Endothelial cell of umbilical vein (primary cell): ENCODE measurements at regions not wholly inside any gene's neighbourhood (a gene's known extent, or its start where the extent isn't known, plus 50 kb on each side); places are given as distances from the start of the nearest gene placed in this dataset.

Experiments used
- BruUV-seq: library from RNA; stranded (reverse); fragments of 400-500 nt; replicated peaks from 2 replicates; lab custom pipeline; 2021; lab: Mats Ljungman, UMichigan
- CTCF ChIA-PET: fragments of 300-600, 350-600 bp; sonication (Branson Sonifier 250); formaldehyde crosslinking; loops from one replicate; lab custom pipeline; 2021; ENCODE audit warnings: antibody characterized with exemption, inconsistent platforms; lab: Charles Lee
- POLR2A ChIA-PET: fragments of 300-600, 350-600 bp; sonication (Branson Sonifier 250); formaldehyde crosslinking; loops from one replicate; lab custom pipeline; 2021; ENCODE audit warnings: antibody characterized with exemption, inconsistent platforms; lab: Charles Lee
- DNase-seq: peaks from one replicate; pipeline ENCODE4 v3.0.0-alpha.2; 2011; ENCODE audit warnings: low read depth, low spot score
- FAIRE-seq: peaks from 2 replicates; lab custom pipeline; 2011; peaks lifted over from hg19 to GRCh38; lab: Jason Lieb, UNC
- H2AFZ ChIP-seq: 2 replicates; pipeline ENCODE4 v1.6.0; 2012; ENCODE audit warnings: low read depth, low read length, control low read depth, inconsistent platforms
- H3K27ac ChIP-seq: 2 replicates; pipeline ENCODE4 v1.5.1; 2011; ENCODE audit warnings: low read depth, mild to moderate bottlenecking, control low read depth, low read length, moderate library complexity; ENCODE audit not compliant: insufficient read depth
- H3K27me3 ChIP-seq, 2 experiments: 2 replicates each; pipeline versions ENCODE4 v1.6.0 to v1.6.1; 2011; ENCODE audit warnings: low read length in 2 of 2, mixed read lengths in 1 of 2; ENCODE audit not compliant: control insufficient read depth in 2 of 2, insufficient read depth in 2 of 2
- H3K36me3 ChIP-seq, 2 experiments: 2 replicates in 1 of 2; 3 replicates in 1 of 2; pipeline ENCODE4 v1.5.1; 2011; ENCODE audit warnings: low read length in 2 of 2, mild to moderate bottlenecking in 1 of 2, moderate library complexity in 1 of 2; ENCODE audit not compliant: control insufficient read depth in 2 of 2, insufficient read depth in 2 of 2; ENCODE audit errors: extremely low read depth in 1 of 2
- H3K4me1 ChIP-seq: 3 replicates; pipeline ENCODE4 v1.5.1; 2011; ENCODE audit warnings: mild to moderate bottlenecking, low read length; ENCODE audit not compliant: control insufficient read depth, insufficient read depth; ENCODE audit errors: extremely low read depth
- H3K4me2 ChIP-seq: 2 replicates; pipeline ENCODE4 v1.6.1; 2011; ENCODE audit warnings: low read length, control low read depth, mixed read lengths; ENCODE audit not compliant: insufficient read depth
- H3K4me3 ChIP-seq, 3 experiments: fragments of 200-600 bp in 1 of 3; sonication (generic), shearing (Covaris generic) in 1 of 3; replicated peaks in 1 of 3; 2 replicates each; pipeline ENCODE4 v1.5.1; 2011 to 2016; ENCODE audit warnings: control low read depth in 3 of 3, low read length in 3 of 3, mild to moderate bottlenecking in 2 of 3, inconsistent platforms in 1 of 3, low read depth in 1 of 3, moderate library complexity in 1 of 3; ENCODE audit not compliant: insufficient read depth in 1 of 3
- H3K79me2 ChIP-seq: 2 replicates; pipeline ENCODE4 v1.6.0; 2012; ENCODE audit warnings: low read length, inconsistent platforms; ENCODE audit not compliant: control insufficient read depth, insufficient read depth
- H3K9ac ChIP-seq: replicated peaks from 2 replicates; pipeline ENCODE3; 2011; ENCODE audit warnings: low read length, control low read depth; ENCODE audit not compliant: insufficient read depth; ENCODE audit errors: extremely low read depth
- H3K9me1 ChIP-seq: replicated peaks from 3 replicates; pipeline ENCODE4 v1.6.0; 2011; ENCODE audit warnings: mild to moderate bottlenecking, low read length; ENCODE audit not compliant: control insufficient read depth, insufficient read depth; ENCODE audit errors: extremely low read depth
- H3K9me3 ChIP-seq: replicated peaks from 2 replicates; pipeline ENCODE4 v1.5.1; 2012; ENCODE audit warnings: low read length, inconsistent platforms; ENCODE audit not compliant: control insufficient read depth, insufficient read depth
- H4K20me1 ChIP-seq: replicated peaks from 2 replicates; pipeline ENCODE3; 2011; ENCODE audit warnings: mild to moderate bottlenecking, low read length; ENCODE audit not compliant: control insufficient read depth, insufficient read depth; ENCODE audit errors: extremely low read depth
- EZH2 ChIP-seq: IDR thresholded peaks from 2 replicates; pipeline ENCODE4 v1.6.1; 2012; ENCODE audit warnings: borderline replicate concordance, low read depth, mild to moderate bottlenecking, moderate library complexity, low read length, inconsistent platforms; ENCODE audit not compliant: severe bottlenecking
- FOS ChIP-seq: IDR thresholded peaks from 2 replicates; pipeline ENCODE4 v1.6.1; 2011; ENCODE audit warnings: mild to moderate bottlenecking, low read length, moderate library complexity, borderline replicate concordance; ENCODE audit not compliant: insufficient read depth
- GATA2 ChIP-seq: IDR thresholded peaks from 2 replicates; pipeline ENCODE4 v1.7.0; 2011; ENCODE audit warnings: low read depth, mild to moderate bottlenecking, moderate library complexity, mixed read lengths, low read length; ENCODE audit not compliant: insufficient read length, insufficient read depth
- JUN ChIP-seq: IDR thresholded peaks from 2 replicates; pipeline ENCODE4 v1.6.1; 2011; ENCODE audit warnings: borderline replicate concordance, low read depth; ENCODE audit not compliant: insufficient read length, insufficient read depth
- MYC ChIP-seq: IDR thresholded peaks from one replicate; pipeline ENCODE4 v1.6.1; 2011; ENCODE audit warnings: mild to moderate bottlenecking, low read depth, low read length
- POLR2A ChIP-seq: IDR thresholded peaks from 2 replicates; pipeline ENCODE4 v1.6.1; 2012; ENCODE audit warnings: low read depth, mild to moderate bottlenecking, control low read depth, low read length
- POLR2AphosphoS5 ChIP-seq: IDR thresholded peaks from 2 replicates; pipeline ENCODE4 v1.6.1; 2012; ENCODE audit warnings: low read depth, mild to moderate bottlenecking, control low read depth, low read length, moderate library complexity; ENCODE audit not compliant: insufficient read depth
- dilution Hi-C: fragments of 300-500 bp; cut with MboI; formaldehyde crosslinking; loops from one replicate; pipeline ENCODE4 v1.15.0; 2019; ENCODE audit warnings: low sequenced_read_pairs; ENCODE audit not compliant: extremely low pct_ligation_motif_present
- intact Hi-C: fragments of 100-400 bp; cut with micrococcal nuclease; formaldehyde crosslinking; loops from one replicate; pipeline ENCODE4 v1.10.0; 2022
- TF ChIP-seq, protein P1 (sequence below): IDR thresholded peaks from 2 replicates; pipeline ENCODE4 v1.6.1; 2011; ENCODE audit not compliant: insufficient read depth, insufficient read length
- TF ChIP-seq, protein P2 (sequence below), 2 donors: IDR thresholded peaks; 1 replicate in 1 of 2; 2 replicates in 1 of 2; pipeline ENCODE4 v1.5.1; 2011; ENCODE audit warnings: low read length in 2 of 2, mild to moderate bottlenecking in 2 of 2, moderate library complexity in 2 of 2, control low read depth in 1 of 2, inconsistent platforms in 1 of 2, low read depth in 1 of 2; ENCODE audit not compliant: insufficient read depth in 1 of 2; ENCODE audit errors: extremely low read depth in 1 of 2

DNA sequence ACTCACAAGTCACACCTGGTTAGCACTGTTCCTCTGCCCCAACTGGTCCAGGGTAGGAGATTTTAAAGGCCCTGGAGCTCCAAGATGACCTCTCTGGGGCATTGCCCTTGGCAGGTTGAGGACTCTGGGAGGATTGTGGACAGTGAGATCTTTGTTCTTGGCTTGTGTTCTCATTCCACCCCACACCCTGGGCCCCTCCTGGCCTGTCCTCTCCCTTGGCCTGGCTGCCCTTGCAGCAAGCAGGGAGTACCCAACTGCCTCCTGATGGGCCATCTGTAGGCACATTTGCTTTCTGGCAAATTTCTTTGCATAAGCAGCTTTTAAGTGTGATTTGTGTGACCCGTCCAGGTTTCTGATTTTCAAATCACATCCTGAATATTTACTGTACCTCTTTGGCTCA, 239.6 kb downstream of the UTP18 start:
- intact Hi-C loops (no loop called here), dilution Hi-C loops (no loop called here)
- no peaks in the 10 kb centered on the region for H3K36me3 ChIP-seq
- no peaks in the 10 kb centered on the region for H3K79me2 ChIP-seq
- DNase-seq (no peak), FAIRE-seq (no peak)
- H3K9ac ChIP-seq, result no peak overlapping the region
- H3K27me3 ChIP-seq, result no peaks in the 10 kb centered on the region
- H3K9me1 ChIP-seq, result no peaks in the 10 kb centered on the region
- CTCF ChIA-PET, result no interaction called here
- no peaks in the 10 kb centered on the region for H4K20me1 ChIP-seq
- H3K27ac ChIP-seq, result no peak overlapping the region
- TF ChIP-seq GATA2 (no peak), POLR2A (no peak), JUN (no peak), POLR2AphosphoS5 (no peak), FOS (no peak), EZH2 (no peak), MYC (no peak)
- TF ChIP-seq, protein P1, sequence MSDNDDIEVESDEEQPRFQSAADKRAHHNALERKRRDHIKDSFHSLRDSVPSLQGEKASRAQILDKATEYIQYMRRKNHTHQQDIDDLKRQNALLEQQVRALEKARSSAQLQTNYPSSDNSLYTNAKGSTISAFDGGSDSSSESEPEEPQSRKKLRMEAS, result no peak
- TF ChIP-seq, protein P2, sequence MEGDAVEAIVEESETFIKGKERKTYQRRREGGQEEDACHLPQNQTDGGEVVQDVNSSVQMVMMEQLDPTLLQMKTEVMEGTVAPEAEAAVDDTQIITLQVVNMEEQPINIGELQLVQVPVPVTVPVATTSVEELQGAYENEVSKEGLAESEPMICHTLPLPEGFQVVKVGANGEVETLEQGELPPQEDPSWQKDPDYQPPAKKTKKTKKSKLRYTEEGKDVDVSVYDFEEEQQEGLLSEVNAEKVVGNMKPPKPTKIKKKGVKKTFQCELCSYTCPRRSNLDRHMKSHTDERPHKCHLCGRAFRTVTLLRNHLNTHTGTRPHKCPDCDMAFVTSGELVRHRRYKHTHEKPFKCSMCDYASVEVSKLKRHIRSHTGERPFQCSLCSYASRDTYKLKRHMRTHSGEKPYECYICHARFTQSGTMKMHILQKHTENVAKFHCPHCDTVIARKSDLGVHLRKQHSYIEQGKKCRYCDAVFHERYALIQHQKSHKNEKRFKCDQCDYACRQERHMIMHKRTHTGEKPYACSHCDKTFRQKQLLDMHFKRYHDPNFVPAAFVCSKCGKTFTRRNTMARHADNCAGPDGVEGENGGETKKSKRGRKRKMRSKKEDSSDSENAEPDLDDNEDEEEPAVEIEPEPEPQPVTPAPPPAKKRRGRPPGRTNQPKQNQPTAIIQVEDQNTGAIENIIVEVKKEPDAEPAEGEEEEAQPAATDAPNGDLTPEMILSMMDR (IDR thresholded peaks at IDR 0.05; ENCODE audit: extremely low read depth in 1 of 2, insufficient read depth in 1 of 2, low read depth in 1 of 2, low read length in 2 of 2), result no peak
- no peak overlapping the region for H2AFZ ChIP-seq
- H3K4me1 ChIP-seq, result no peaks in the 10 kb centered on the region
- no peak overlapping the region for H3K4me3 ChIP-seq
- POLR2A ChIA-PET, result no interaction called here
- no peaks in the 10 kb centered on the region for H3K9me3 ChIP-seq
- BruUV-seq, result no TSS peak
- H3K4me2 ChIP-seq, result no peak overlapping the region
